ENCODE measurements at regions not wholly inside any gene's neighbourhood (a gene's known extent, or its start where the extent isn't known, plus 50 kb on each side); places are given as distances from the start of the nearest gene placed in this dataset.

- TF ChIP-seq CTCF (IDR thresholded peaks at IDR 0.05) (no peak), POLR2A (IDR thresholded peaks at IDR 0.05) (no peak)
- no peaks in the 10 kb centered on the region for H3K9me3 ChIP-seq
- no peak overlapping the region for H3K27ac ChIP-seq
- H3K27me3 ChIP-seq = no peaks in the 10 kb centered on the region
- no peak overlapping the region for H3K4me3 ChIP-seq
- H3K4me1 ChIP-seq = peaks cover 12% of the 10 kb centered on the region
- 82 to 85% methylated on average over 4 of the region's 4 CpGs for WGBS, 2 donors
- DNase-seq = no peak
- H3K36me3 ChIP-seq (ENCODE audit: low read depth, missing control alignments) = no peaks in the 10 kb centered on the region
- intact Hi-C loops (cut with DNase I; ENCODE audit: low total_unique reads) = no loop called here
These were observed 57.2 kb upstream of the ARID5B start for GRCh38 chr10:61844116-61844822.

GRCh38 chr10:61845196-61845949, 56.1 kb upstream of the ARID5B start:
- Histone ChIP-seq H3K4me1 (peaks cover 12% of the 10 kb centered on the region), H3K9me3 (no peaks in the 10 kb centered on the region), H3K4me3 (no peak overlapping the region), H3K27ac (no peak overlapping the region), H3K27me3 (no peaks in the 10 kb centered on the region), H3K36me3 (ENCODE audit: low read depth, missing control alignments) (no peaks in the 10 kb centered on the region)
- 92% methylated on average over 2 of the region's 2 CpGs for WGBS, 2 donors
- intact Hi-C loops (cut with DNase I; ENCODE audit: low total_unique reads) = no loop called here
- DNase-seq = no peak
- TF ChIP-seq CTCF (IDR thresholded peaks at IDR 0.05) = no peak
- no peak for TF ChIP-seq POLR2A (IDR thresholded peaks at IDR 0.05)

GRCh38 chr10:61845950-61846268, 55.6 kb upstream of the ARID5B start:
- Histone ChIP-seq H3K27me3 (no peaks in the 10 kb centered on the region), H3K4me3 (no peak overlapping the region), H3K27ac (no peak overlapping the region), H3K36me3 (ENCODE audit: low read depth, missing control alignments) (no peaks in the 10 kb centered on the region), H3K4me1 (peaks cover 12% of the 10 kb centered on the region), H3K9me3 (no peaks in the 10 kb centered on the region)
- TF ChIP-seq POLR2A (IDR thresholded peaks at IDR 0.05) (no peak), CTCF (IDR thresholded peaks at IDR 0.05) (no peak)
- intact Hi-C loops (cut with DNase I; ENCODE audit: low total_unique reads) = no loop called here
- DNase-seq = no peak
- 84 to 86% methylated on average over 3 to 4 of the region's 4 CpGs for WGBS, 2 donors

- WGBS, 2 donors = 96 to 98% methylated on average over 5 of the region's 5 CpGs
- TF ChIP-seq POLR2A (IDR thresholded peaks at IDR 0.05) (no peak), CTCF (IDR thresholded peaks at IDR 0.05) (no peak)
These were observed 55.0 kb upstream of the ARID5B start for GRCh38 chr10:61846370-61847031.

More at GRCh38 chr10:61846370-61847031, 55.0 kb upstream of the ARID5B start:
- DNase-seq = no peak
- H3K9me3 ChIP-seq = no peaks in the 10 kb centered on the region
- H3K36me3 ChIP-seq (ENCODE audit: low read depth, missing control alignments) = no peaks in the 10 kb centered on the region
- no peak overlapping the region for H3K27ac ChIP-seq
- H3K27me3 ChIP-seq = no peaks in the 10 kb centered on the region
- H3K4me1 ChIP-seq = peaks cover 12% of the 10 kb centered on the region
- no peak overlapping the region for H3K4me3 ChIP-seq
- intact Hi-C loops (cut with DNase I; ENCODE audit: low total_unique reads) = no loop called here

Measured in testis (tissue), 2 donors.